ENCODE measurements at regions not wholly inside any gene's neighbourhood (a gene's known extent, or its start where the extent isn't known, plus 50 kb on each side); places are given as distances from the start of the nearest gene placed in this dataset.

DNA sequence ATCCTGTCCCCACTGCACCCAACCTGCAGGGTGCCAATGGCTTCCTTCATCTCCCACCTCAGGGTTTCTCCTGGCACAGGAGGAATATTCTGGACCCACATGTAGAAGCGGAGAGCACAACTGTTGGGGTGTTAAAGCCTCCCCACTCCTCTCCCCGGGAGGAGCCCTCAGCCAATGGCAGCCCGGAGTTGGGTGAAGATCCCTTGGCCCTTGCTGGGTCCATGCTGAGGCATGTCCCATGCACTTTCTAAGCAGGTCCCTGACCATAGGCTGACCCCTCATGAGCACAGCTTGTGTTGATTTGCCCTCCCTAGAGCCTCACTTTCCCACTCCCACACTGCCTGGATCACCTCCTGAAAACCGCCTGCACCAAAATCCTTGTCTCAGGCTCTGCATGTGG is 97.2 kb upstream of the PMEPA1 start:
- Histone ChIP-seq H3K27ac (no peak overlapping the region), H3K9me3 (no peaks in the 10 kb centered on the region), H3K27me3 (peaks cover 0 to 16% (median 0%) of the 10 kb centered on the region in 4 donors), H3K36me3 (no peaks in the 10 kb centered on the region), H3K4me1 (peaks cover 0 to 14% (median 10%) of the 10 kb centered on the region in 3 donors), H3K4me3 (no peak overlapping the region)
- TF ChIP-seq POLR2A (IDR thresholded peaks at IDR 0.05) (no peak), CTCF (IDR thresholded peaks at IDR 0.05) (no peak)
- intact Hi-C loops (cut with DNase I): no loop called here
- WGBS, 2 donors: 76 to 94% methylated on average over 2 of the region's 4 CpGs
- DNase-seq: no peak

GRCh38 chr20:57806476-57806875 is 96.7 kb upstream of the PMEPA1 start:
- TF ChIP-seq POLR2A (IDR thresholded peaks at IDR 0.05): no peak
- TF ChIP-seq CTCF (IDR thresholded peaks at IDR 0.05): no peak
- intact Hi-C loops (cut with DNase I): no loop called here
- WGBS, 2 donors: 86 to 96% methylated on average over 6 of the region's 6 CpGs
- H3K27ac ChIP-seq: no peak overlapping the region
- peaks cover 0 to 12% (median 10%) of the 10 kb centered on the region in 3 donors for H3K4me1 ChIP-seq
- no peaks in the 10 kb centered on the region for H3K36me3 ChIP-seq
- H3K9me3 ChIP-seq: no peaks in the 10 kb centered on the region
- no peak for DNase-seq
- H3K4me3 ChIP-seq: no peak overlapping the region
- peaks cover 0 to 16% (median 0%) of the 10 kb centered on the region in 4 donors for H3K27me3 ChIP-seq

DNA sequence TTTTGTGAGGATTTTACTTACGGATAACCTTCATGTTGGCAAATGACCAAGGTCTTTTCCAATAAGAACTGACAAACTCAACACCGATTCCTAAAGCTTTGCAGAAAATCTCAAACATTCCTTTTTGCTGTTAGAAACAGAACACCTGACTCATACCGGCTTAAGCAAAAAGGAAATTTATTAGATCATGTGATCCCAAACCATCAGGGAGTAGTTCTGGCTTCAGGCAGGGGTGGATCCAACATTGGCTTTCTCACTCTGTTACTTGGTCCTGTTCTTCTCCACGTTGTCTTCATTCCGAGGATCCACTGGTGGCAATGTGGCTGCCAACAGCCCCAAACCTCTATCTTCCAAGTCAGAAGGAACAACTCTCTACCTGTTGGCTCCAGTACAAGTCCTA is 95.9 kb upstream of the PMEPA1 start:
- Histone ChIP-seq H3K4me3 (no peak overlapping the region), H3K4me1 (peaks cover 0 to 10% (median 5%) of the 10 kb centered on the region in 3 donors), H3K27me3 (peaks cover 0 to 16% (median 0%) of the 10 kb centered on the region in 4 donors), H3K9me3 (no peaks in the 10 kb centered on the region), H3K36me3 (no peaks in the 10 kb centered on the region), H3K27ac (no peak overlapping the region)
- no peak for TF ChIP-seq POLR2A (IDR thresholded peaks at IDR 0.05)
- intact Hi-C loops (cut with DNase I): no loop called here
- no peak for DNase-seq
- 34 to 52% methylated on average over 5 of the region's 5 CpGs for WGBS, 2 donors

DNA sequence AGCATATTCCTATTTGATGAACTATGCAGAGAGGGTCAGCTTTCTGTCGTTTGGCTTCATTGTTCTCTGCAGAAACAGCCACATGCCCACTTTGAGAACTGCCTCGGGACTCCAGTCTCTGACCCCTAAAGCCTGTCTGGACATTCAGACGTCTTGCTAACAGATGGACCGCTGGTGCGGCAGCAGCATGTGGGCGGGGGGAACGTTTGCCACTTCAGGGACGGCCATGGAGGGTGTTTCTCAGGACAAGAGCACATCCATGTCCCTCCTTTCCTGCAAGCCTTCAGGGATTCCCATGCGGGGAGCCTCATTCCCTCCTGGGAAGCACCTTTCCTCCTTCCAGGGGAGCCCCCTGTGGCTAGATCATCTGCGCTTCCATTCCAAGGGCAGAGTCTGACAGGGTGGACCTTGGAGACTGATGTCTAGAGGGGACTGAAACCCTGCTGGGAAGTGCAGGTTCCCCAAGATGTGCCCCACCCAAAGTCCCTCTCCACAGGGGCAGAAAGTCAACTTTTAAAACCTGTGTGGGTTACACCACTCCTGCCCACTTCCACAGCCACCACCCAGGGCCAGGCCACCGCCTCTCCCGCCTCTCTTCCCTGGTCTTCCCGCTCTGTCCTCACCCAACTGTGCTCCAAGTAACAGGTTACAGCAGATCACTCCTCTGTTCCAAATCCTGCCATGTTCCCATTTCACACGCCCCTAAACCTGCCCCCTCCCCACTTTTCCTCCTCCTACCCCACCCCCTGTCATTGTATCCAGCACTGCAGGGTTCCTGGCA is 94.8 kb upstream of the PMEPA1 start:
- DNase-seq: no peak
- Histone ChIP-seq H3K27ac (no peak overlapping the region), H3K4me3 (no peak overlapping the region), H3K36me3 (no peaks in the 10 kb centered on the region), H3K9me3 (no peaks in the 10 kb centered on the region), H3K4me1 (peaks cover 0 to 10% (median 4%) of the 10 kb centered on the region in 3 donors), H3K27me3 (peaks cover 0 to 16% (median 0%) of the 10 kb centered on the region in 4 donors)
- WGBS, 2 donors: 72 to 79% methylated on average over 9 to 11 of the region's 14 CpGs
- TF ChIP-seq CTCF (IDR thresholded peaks at IDR 0.05): no peak
- no peak for TF ChIP-seq POLR2A (IDR thresholded peaks at IDR 0.05)
- intact Hi-C loops (cut with DNase I): no loop called here

- no peak overlapping the region for H3K27ac ChIP-seq
- TF ChIP-seq POLR2A (IDR thresholded peaks at IDR 0.05) (no peak), CTCF (IDR thresholded peaks at IDR 0.05) (no peak)
- H3K9me3 ChIP-seq: no peaks in the 10 kb centered on the region
- WGBS, 2 donors: 81 to 87% methylated on average over 6 to 7 of the region's 10 CpGs
- H3K27me3 ChIP-seq: peaks cover 0 to 16% (median 0%) of the 10 kb centered on the region in 4 donors
- DNase-seq: no peak
- H3K4me3 ChIP-seq: no peak overlapping the region
- H3K4me1 ChIP-seq: peaks cover 0 to 6% (median 4%) of the 10 kb centered on the region in 3 donors
- H3K36me3 ChIP-seq: no peaks in the 10 kb centered on the region
- intact Hi-C loops (cut with DNase I): no loop called here
Measured at GRCh38 chr20:57803508-57804005, 93.7 kb upstream of the PMEPA1 start.

Data from esophagus squamous epithelium (tissue), 5 donors.